H54 (cell line): ENCODE measurements at regions not wholly inside any gene's neighbourhood (a gene's known extent, or its start where the extent isn't known, plus 50 kb on each side); places are given as distances from the start of the nearest gene placed in this dataset.

ENCODE experiments used
- DNase-seq: peaks from one replicate; pipeline ENCODE4 v3.0.0; 2011; ENCODE audit warnings: low spot score, mixed read lengths; ENCODE audit not compliant: insufficient read length
- FAIRE-seq: peaks from 3 replicates; lab custom pipeline; 2011; peaks lifted over from hg19 to GRCh38; lab: Jason Lieb, UNC
- POLR2A ChIP-seq: IDR thresholded peaks from 2 replicates; pipeline ENCODE4 v1.6.1; 2011; ENCODE audit warnings: low read depth, mild to moderate bottlenecking, low read length

- FAIRE-seq, result no peak
- DNase-seq, result no peak
- TF ChIP-seq POLR2A, result no peak
These were observed 101.8 kb upstream of the GDF10 start for GRCh38 chr10:47198221-47198620.

GRCh38 chr10:47205192-47205591 lies 94.8 kb upstream of the GDF10 start:
- FAIRE-seq (no peak), DNase-seq (no peak)
- TF ChIP-seq POLR2A, result no peak

- no peak for TF ChIP-seq POLR2A
- DNase-seq, result no peak
- FAIRE-seq, result no peak
These were observed 93.3 kb upstream of the GDF10 start for GRCh38 chr10:47206449-47207280.

GRCh38 chr10:47207281-47207615 lies 92.7 kb upstream of the GDF10 start:
- no peak for FAIRE-seq
- TF ChIP-seq POLR2A, result no peak
- DNase-seq, result no peak

- no peak for TF ChIP-seq POLR2A
- no peak for FAIRE-seq
- no peak for DNase-seq
These were observed 92.0 kb upstream of the GDF10 start for GRCh38 chr10:47207894-47208469.

GRCh38 chr10:47209466-47209865 lies 90.5 kb upstream of the GDF10 start:
- no peak for DNase-seq
- FAIRE-seq, result no peak
- TF ChIP-seq POLR2A, result no peak

- DNase-seq (no peak), FAIRE-seq (no peak)
- no peak for TF ChIP-seq POLR2A
These were observed 85.5 kb upstream of the GDF10 start for GRCh38 chr10:47214520-47214919.

- FAIRE-seq, result no peak
- TF ChIP-seq POLR2A, result no peak
- no peak for DNase-seq
These were observed 82.9 kb upstream of the GDF10 start for GRCh38 chr10:47217113-47217512.

- no peak for FAIRE-seq
These were observed 81.2 kb upstream of the GDF10 start for GRCh38 chr10:47218803-47219202.

GRCh38 chr10:47222461-47222860 lies 77.5 kb upstream of the GDF10 start:
- DNase-seq (no peak), FAIRE-seq (no peak)
- no peak for TF ChIP-seq POLR2A

More at GRCh38 chr10:47218803-47219202, 81.2 kb upstream of the GDF10 start:
- no peak for DNase-seq
- no peak for TF ChIP-seq POLR2A

GRCh38 chr10:47223236-47223635 lies 76.8 kb upstream of the GDF10 start:
- DNase-seq (no peak), FAIRE-seq (no peak)

GRCh38 chr10:47224546-47225218 lies 75.3 kb upstream of the GDF10 start:
- no peak for TF ChIP-seq POLR2A
- FAIRE-seq (no peak), DNase-seq (no peak)

More at GRCh38 chr10:47223236-47223635, 76.8 kb upstream of the GDF10 start:
- TF ChIP-seq POLR2A, result no peak

- FAIRE-seq (no peak), DNase-seq (no peak)
- no peak for TF ChIP-seq POLR2A
These were observed 74.6 kb upstream of the GDF10 start for GRCh38 chr10:47225219-47225927.
